MM.1S (cell line): ENCODE measurements at regions not wholly inside any gene's neighbourhood (a gene's known extent, or its start where the extent isn't known, plus 50 kb on each side); places are given as distances from the start of the nearest gene placed in this dataset.

Experiments used
- DNase-seq: peaks from one replicate; pipeline ENCODE4 v3.0.0-alpha.2; 2015
- H2AFZ ChIP-seq: fragments of 300-600 bp; sonication (generic); 2 replicates; pipeline ENCODE4 v1.6.0; 2016; ENCODE audit warnings: antibody characterized with exemption, low read length
- H3F3A ChIP-seq: fragments of 300-600 bp; sonication (generic); 2 replicates; pipeline ENCODE4 v1.6.1; 2016; ENCODE audit warnings: mild to moderate bottlenecking, antibody characterized with exemption, low read length, moderate library complexity, mixed read lengths; ENCODE audit not compliant: insufficient read depth
- H3K27ac ChIP-seq: fragments of 300-600 bp; sonication (generic); 2 replicates; pipeline ENCODE4 v1.5.1; 2016; ENCODE audit warnings: mild to moderate bottlenecking, low read length
- H3K27me3 ChIP-seq: fragments of 300-600 bp; sonication (generic); replicated peaks from 2 replicates; pipeline ENCODE4 v1.6.0; 2016; ENCODE audit warnings: low read length; ENCODE audit not compliant: insufficient read depth
- H3K36me3 ChIP-seq: fragments of 300-600 bp; sonication (generic); replicated peaks from 2 replicates; pipeline ENCODE4 v1.6.1; 2016; ENCODE audit warnings: mild to moderate bottlenecking, low read length, mixed read lengths; ENCODE audit not compliant: insufficient read depth
- H3K4me1 ChIP-seq: fragments of 300-600 bp; sonication (generic); 2 replicates; pipeline ENCODE4 v1.6.1; 2016; ENCODE audit warnings: low read length, mixed read lengths
- H3K4me2 ChIP-seq: fragments of 300-600 bp; sonication (generic); 2 replicates; pipeline ENCODE4 v1.6.0; 2016; ENCODE audit warnings: low read depth, low read length
- H3K4me3 ChIP-seq: fragments of 300-600 bp; sonication (generic); 2 replicates; pipeline ENCODE4 v1.5.1; 2016; ENCODE audit warnings: low read length, mixed read lengths
- H3K79me2 ChIP-seq: fragments of 300-600 bp; sonication (generic); 2 replicates; pipeline ENCODE4 v1.6.1; 2016; ENCODE audit warnings: mixed run types, low read length, mixed read lengths
- H3K9ac ChIP-seq: fragments of 300-600 bp; sonication (generic); 2 replicates; pipeline ENCODE4 v1.6.1; 2016; ENCODE audit warnings: low read length, mixed read lengths
- H3K9me2 ChIP-seq: fragments of 300-600 bp; sonication (generic); replicated peaks from 2 replicates; pipeline ENCODE4 v1.6.1; 2016; ENCODE audit warnings: mild to moderate bottlenecking, low read length, mixed read lengths; ENCODE audit not compliant: insufficient read depth
- H3K9me3 ChIP-seq: fragments of 300-600 bp; sonication (generic); replicated peaks from 2 replicates; pipeline ENCODE4 v1.6.1; 2016; ENCODE audit warnings: mild to moderate bottlenecking, low read length, mixed read lengths; ENCODE audit not compliant: insufficient read depth
- H4K20me1 ChIP-seq: fragments of 300-600 bp; sonication (generic); 2 replicates; pipeline ENCODE4 v1.6.1; 2016; ENCODE audit warnings: mild to moderate bottlenecking, low read length, moderate library complexity, mixed read lengths; ENCODE audit not compliant: insufficient read depth
- EZH2 ChIP-seq: fragments of 300-600 bp; sonication (generic); optimal IDR thresholded peaks from 2 replicates; pipeline ENCODE3; 2017; ENCODE audit warnings: low read depth, mild to moderate bottlenecking, antibody characterized with exemption, low read length, mixed read lengths
- EZH2phosphoT487 ChIP-seq: fragments of 300-600 bp; sonication (generic); IDR thresholded peaks from 2 replicates; pipeline ENCODE4 v1.6.1; 2018; ENCODE audit warnings: antibody characterized with exemption, low read length
- TF ChIP-seq, protein P1 (sequence below): fragments of 300-600 bp; sonication (generic); IDR thresholded peaks from 2 replicates; pipeline ENCODE4 v1.5.1; 2016; ENCODE audit warnings: antibody characterized with exemption, low read length, mixed read lengths

DNA sequence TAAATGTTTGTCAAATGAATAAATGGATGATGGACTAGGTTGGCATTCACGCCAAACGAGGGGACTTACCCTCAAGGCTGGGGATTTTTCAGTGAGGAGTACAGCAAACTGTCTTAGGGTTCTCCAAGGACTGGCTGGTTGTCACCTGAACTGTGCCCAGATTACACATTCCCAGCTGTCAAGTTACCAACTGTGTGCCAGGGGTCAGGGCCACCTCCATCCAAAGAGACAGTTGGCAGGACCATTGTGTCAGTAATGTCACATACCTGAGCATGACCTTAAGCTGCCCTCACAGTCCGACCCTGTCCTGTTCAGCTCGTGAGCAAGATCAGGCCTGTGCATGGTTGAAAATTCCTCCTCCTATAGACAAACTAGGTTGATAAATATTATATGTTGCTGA, 116.7 kb downstream of the MID1IP1 start:
- Histone ChIP-seq H3K9me2 (no peaks in the 10 kb centered on the region), H3K27me3 (no peaks in the 10 kb centered on the region), H4K20me1 (no peaks in the 10 kb centered on the region), H3K9me3 (no peaks in the 10 kb centered on the region), H2AFZ (no peak overlapping the region), H3K4me2 (no peak overlapping the region), H3F3A (no peaks in the 10 kb centered on the region), H3K27ac (no peak overlapping the region), H3K4me3 (no peak overlapping the region), H3K4me1 (no peaks in the 10 kb centered on the region), H3K9ac (no peak overlapping the region), H3K36me3 (no peaks in the 10 kb centered on the region), H3K79me2 (no peaks in the 10 kb centered on the region)
- TF ChIP-seq EZH2 (no peak), EZH2phosphoT487 (no peak)
- TF ChIP-seq, protein P1, sequence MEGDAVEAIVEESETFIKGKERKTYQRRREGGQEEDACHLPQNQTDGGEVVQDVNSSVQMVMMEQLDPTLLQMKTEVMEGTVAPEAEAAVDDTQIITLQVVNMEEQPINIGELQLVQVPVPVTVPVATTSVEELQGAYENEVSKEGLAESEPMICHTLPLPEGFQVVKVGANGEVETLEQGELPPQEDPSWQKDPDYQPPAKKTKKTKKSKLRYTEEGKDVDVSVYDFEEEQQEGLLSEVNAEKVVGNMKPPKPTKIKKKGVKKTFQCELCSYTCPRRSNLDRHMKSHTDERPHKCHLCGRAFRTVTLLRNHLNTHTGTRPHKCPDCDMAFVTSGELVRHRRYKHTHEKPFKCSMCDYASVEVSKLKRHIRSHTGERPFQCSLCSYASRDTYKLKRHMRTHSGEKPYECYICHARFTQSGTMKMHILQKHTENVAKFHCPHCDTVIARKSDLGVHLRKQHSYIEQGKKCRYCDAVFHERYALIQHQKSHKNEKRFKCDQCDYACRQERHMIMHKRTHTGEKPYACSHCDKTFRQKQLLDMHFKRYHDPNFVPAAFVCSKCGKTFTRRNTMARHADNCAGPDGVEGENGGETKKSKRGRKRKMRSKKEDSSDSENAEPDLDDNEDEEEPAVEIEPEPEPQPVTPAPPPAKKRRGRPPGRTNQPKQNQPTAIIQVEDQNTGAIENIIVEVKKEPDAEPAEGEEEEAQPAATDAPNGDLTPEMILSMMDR, result no peak
- DNase-seq, result no peak

DNA sequence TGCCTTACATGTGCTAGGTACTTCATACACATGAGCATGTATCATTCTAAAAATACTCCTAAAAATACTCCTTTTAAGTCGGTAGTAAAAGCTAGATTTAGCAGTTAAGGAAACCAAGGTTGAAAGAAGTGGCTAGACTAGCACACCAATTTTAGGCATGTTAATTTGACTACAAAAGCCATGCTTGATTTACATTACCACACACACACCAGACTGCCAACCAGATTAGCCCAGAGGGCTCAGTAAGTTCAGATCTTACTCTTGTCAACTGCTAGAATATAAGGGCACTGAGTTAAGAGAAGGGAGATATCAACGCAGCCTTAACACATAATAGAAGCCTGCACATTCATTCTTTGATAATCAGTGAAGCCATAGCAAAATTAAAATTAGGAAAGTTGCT, 117.9 kb downstream of the MID1IP1 start:
- Histone ChIP-seq H3K4me3 (no peak overlapping the region), H3K79me2 (no peaks in the 10 kb centered on the region), H3F3A (no peaks in the 10 kb centered on the region), H4K20me1 (no peaks in the 10 kb centered on the region), H3K9ac (no peak overlapping the region), H3K27ac (no peak overlapping the region), H3K4me1 (no peaks in the 10 kb centered on the region), H3K4me2 (no peak overlapping the region), H3K27me3 (no peaks in the 10 kb centered on the region), H2AFZ (no peak overlapping the region), H3K36me3 (no peaks in the 10 kb centered on the region), H3K9me2 (no peaks in the 10 kb centered on the region), H3K9me3 (no peaks in the 10 kb centered on the region)
- no peak for DNase-seq
- no peak for TF ChIP-seq EZH2
- TF ChIP-seq, protein P1, result no peak
- TF ChIP-seq EZH2phosphoT487, result no peak

DNA sequence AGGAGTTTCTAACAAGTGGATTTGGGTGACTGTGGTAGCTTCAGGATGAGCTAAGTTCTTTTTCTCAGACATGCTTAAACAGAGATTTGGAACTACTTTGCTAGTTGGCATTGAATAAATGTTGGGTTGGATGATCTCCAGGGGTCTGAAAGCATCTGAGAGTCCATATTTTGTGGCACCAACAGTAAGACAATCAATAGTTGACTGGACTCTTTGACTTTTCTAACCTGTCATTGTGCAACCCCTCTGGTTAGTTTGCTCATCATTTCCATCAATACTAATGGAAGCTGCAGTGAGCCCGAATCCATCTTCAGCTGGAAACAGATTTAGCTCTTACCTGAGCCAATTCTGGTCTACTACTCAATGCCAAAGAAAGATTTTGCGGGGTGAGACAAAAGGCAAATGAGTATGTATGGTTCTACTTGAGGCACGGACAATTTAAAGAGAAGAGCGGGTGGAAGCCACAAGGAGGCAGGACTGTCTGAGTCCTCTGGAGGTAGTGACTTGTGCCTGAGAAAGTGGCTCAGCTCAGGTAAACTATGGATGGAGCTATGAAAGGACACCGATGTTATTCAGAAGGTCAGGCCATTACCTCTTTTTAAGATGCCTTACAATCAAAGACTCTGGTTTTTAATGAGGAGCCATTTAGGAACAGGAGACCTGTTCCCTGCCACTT, 118.7 kb downstream of the MID1IP1 start:
- Histone ChIP-seq H2AFZ (no peak overlapping the region), H3K27ac (no peak overlapping the region), H3K27me3 (no peaks in the 10 kb centered on the region), H3K4me1 (no peaks in the 10 kb centered on the region), H3K79me2 (no peaks in the 10 kb centered on the region), H3K36me3 (no peaks in the 10 kb centered on the region), H3K9me2 (no peaks in the 10 kb centered on the region), H3F3A (no peaks in the 10 kb centered on the region), H3K9ac (no peak overlapping the region), H3K9me3 (no peaks in the 10 kb centered on the region), H3K4me2 (no peak overlapping the region), H4K20me1 (no peaks in the 10 kb centered on the region), H3K4me3 (no peak overlapping the region)
- no peak for DNase-seq
- TF ChIP-seq, protein P1, result no peak
- TF ChIP-seq EZH2phosphoT487 (no peak), EZH2 (no peak)
